GM12878 (cell line): ENCODE measurements at regions not wholly inside any gene's neighbourhood (a gene's known extent, or its start where the extent isn't known, plus 50 kb on each side); places are given as distances from the start of the nearest gene placed in this dataset.

Source experiments
- EZH2 ChIP-seq: IDR thresholded peaks from 2 replicates; pipeline ENCODE4 v1.6.1; 2012; ENCODE audit warnings: low read depth, mild to moderate bottlenecking, control low read depth, inconsistent platforms, low read length, borderline replicate concordance; ENCODE audit not compliant: control insufficient read depth
- POLR2A ChIP-seq: IDR thresholded peaks from 2 replicates; pipeline ENCODE4 v1.6.1; 2011; ENCODE audit warnings: low read depth, mild to moderate bottlenecking, low read length
- POLR2AphosphoS5 ChIP-seq: IDR thresholded peaks from 2 replicates; pipeline ENCODE4 v1.6.1; 2011; ENCODE audit warnings: mild to moderate bottlenecking, low read length, inconsistent platforms
- RAD21 ChIP-seq: IDR thresholded peaks from 2 replicates; pipeline ENCODE4 v1.6.1; 2011; ENCODE audit warnings: mild to moderate bottlenecking, low read depth, low read length, moderate library complexity; ENCODE audit not compliant: insufficient read depth
- SIN3A ChIP-seq: IDR thresholded peaks from 2 replicates; pipeline ENCODE4 v1.6.1; 2012; ENCODE audit warnings: low read depth, low read length, improper control_type of control experiment
- ZZZ3 ChIP-seq: IDR thresholded peaks from 2 replicates; pipeline ENCODE4 v1.6.1; 2011; ENCODE audit warnings: low read depth; ENCODE audit not compliant: control insufficient read depth, insufficient read length
- TF ChIP-seq, protein P1 (sequence below), 3 experiments: IDR thresholded peaks in 2 of 3; conservative IDR thresholded peaks in 1 of 3; 2 replicates each; pipeline ENCODE4 v1.5.1; 2011; ENCODE audit warnings: low read depth in 3 of 3, low read length in 3 of 3, mild to moderate bottlenecking in 3 of 3, control low read depth in 2 of 3, moderate library complexity in 2 of 3, inconsistent platforms in 1 of 3, mixed read lengths in 1 of 3; ENCODE audit not compliant: control insufficient read depth in 2 of 3, insufficient read depth in 1 of 3; ENCODE audit errors: extremely low read depth in 1 of 3

DNA sequence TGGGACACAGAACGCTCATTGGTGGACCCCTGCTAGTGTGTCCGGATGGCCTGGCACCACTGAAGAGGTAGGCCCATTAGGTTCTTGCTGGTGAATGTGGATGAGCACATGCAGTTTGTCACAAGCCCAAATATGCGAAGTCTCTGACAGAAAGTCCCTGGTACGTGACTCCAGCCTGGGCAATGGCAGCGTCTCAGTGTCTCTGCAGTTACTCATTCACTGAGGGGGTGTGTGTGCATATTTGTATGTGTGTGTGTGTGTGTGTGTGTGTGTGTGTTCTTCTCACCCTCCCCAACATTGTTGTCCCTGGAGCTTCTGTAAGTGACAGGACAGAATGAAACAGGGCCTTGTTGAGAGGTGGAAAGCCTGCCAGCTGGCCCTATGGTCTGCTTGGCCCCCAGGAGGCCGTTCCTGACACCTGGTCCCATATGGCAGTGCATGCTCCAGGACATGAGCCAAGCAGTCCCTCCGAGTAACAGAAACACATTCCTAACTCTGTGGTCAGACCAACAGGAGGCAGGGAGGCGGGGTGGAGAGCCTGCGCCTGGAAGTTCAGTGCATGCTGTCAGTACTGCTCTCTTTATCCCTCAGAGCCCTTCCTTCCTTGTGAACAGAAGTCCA is 169.9 kb downstream of the SLC28A3 start:
- TF ChIP-seq, protein P1, sequence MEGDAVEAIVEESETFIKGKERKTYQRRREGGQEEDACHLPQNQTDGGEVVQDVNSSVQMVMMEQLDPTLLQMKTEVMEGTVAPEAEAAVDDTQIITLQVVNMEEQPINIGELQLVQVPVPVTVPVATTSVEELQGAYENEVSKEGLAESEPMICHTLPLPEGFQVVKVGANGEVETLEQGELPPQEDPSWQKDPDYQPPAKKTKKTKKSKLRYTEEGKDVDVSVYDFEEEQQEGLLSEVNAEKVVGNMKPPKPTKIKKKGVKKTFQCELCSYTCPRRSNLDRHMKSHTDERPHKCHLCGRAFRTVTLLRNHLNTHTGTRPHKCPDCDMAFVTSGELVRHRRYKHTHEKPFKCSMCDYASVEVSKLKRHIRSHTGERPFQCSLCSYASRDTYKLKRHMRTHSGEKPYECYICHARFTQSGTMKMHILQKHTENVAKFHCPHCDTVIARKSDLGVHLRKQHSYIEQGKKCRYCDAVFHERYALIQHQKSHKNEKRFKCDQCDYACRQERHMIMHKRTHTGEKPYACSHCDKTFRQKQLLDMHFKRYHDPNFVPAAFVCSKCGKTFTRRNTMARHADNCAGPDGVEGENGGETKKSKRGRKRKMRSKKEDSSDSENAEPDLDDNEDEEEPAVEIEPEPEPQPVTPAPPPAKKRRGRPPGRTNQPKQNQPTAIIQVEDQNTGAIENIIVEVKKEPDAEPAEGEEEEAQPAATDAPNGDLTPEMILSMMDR (IDR thresholded peaks at IDR 0.05 in 2 of 3, conservative IDR thresholded peaks at IDR 0.05 in 1 of 3; ENCODE audit: control insufficient read depth in 2 of 3, extremely low read depth in 1 of 3, insufficient read depth in 1 of 3, low read depth in 3 of 3, low read length in 3 of 3) = no peak
- TF ChIP-seq SIN3A (no peak), ZZZ3 (no peak), POLR2A (no peak), EZH2 (no peak), RAD21 (no peak), POLR2AphosphoS5 (no peak)
